CD4-positive, alpha-beta T cell treated with Interleukin-21 for 1 hour (primary cell): ENCODE measurements at regions not wholly inside any gene's neighbourhood (a gene's known extent, or its start where the extent isn't known, plus 50 kb on each side); places are given as distances from the start of the nearest gene placed in this dataset.
A peak's percentile ranks its signal among the peaks of the same experiment; 100 is the strongest.
"Not testable (repeated sequence)": the region's sequence is repeated elsewhere in the genome, so short reads cannot be mapped to it uniquely, and the experiment has no call there.

Source experiments
- DNase-seq: peaks from one replicate; pipeline ENCODE4 v3.0.0-alpha.2; 2020

DNA sequence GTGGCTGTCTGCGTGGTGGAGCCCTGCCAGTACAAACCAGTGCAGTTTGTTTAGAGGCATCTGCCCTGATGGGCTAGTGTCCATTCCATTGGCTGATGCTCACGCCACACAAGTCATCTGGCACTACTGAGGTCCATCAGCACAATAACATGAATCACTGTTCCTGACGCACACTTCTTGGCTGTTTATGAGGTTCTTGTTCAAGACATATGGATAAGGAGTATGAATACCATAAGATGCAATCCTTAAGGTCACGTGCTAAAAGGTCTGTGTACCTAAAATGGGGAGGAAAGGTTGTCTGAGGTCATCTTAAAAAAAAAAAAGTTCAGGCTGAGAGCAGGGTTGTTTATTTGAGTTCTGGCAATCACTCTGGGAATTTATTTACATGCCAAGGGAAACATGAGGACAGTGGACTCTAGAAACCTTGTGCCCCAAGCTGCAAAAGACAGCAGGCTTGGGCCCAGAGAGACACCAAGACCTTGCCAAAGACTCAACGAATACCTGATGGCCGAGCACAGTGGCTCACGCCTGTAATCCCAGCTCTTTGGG is 54.1 kb upstream of the SHLD1 start:
- no peak for DNase-seq

DNA sequence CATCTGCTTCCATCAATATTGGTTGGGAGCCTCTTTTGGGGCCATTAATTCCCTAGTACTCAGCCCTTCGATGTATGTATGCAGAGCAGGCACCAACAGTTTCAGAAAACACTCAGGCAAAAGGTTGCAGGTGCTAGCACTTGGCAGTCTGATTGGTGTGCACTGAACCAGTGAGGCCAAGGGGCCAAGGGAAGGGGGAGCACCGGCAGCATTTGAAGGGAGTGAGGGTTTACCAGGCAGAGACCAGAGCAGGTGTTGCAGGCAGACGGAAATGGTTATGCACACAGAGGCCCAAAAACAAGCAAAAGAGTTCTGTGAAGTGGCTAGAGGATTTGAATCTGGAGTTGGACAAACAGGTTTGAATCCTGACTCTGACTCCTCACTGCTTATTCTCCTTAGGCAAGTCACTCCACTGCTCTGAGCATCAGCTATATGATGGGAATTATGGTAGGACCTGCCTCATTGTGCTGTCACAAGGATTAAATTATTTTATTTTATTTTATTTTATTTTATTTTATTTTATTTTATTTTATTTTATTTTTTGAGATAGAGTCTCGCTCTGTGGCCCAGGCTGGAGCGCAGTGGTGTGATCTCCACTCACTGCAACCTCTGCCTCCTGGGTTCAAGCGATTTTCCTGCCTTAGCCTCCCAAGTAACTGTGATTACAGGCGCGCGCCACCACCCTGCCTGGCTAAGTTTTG is 58.1 kb upstream of the SHLD1 start:
- no peak for DNase-seq

DNA sequence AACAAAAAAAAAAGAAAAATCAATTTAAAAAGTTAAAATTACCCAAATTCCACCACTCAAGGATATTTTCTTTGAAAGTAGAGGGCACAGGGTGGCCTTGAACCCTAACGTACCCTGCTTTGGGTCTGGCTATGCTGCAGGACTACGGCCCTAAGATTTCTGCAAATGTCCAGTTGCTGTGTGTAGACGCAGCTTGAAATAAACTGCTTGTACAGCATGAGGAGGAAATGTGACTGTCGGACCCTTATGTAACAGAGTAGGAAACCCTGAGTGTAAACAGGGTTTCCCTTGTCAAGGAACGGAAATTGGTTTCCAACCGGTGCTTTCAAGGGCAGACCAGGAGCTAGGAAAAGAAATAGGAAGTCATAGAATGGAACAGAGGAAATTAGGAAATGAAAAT is 60.7 kb upstream of the SHLD1 start:
- no peak for DNase-seq

DNA sequence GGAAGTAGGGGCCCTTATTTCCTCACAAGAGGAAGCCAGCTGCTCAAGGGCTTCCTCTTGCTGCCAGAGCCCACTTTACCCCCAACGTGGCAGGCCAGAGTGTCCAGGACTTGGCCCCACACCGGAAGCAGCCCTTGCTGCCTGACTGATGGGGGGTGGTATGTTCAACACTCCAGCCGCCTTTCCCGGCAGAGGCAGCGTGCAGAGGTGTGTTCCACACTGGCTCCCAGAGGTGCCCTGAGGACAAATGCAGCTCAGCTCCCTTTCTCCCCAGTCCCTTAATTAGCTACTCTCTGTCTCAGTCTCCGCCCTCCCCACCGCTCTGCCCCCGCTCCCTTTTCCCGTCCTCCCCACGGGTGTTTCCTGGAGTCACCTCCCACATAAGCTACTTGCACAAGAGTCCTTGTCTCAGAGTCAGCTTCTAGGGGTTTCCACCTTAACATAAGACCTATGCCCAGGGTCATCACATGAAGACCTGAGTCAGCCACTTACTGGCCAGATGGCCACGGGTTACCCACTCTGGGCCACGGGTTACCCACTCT is 61.7 kb upstream of the SHLD1 start:
- DNase-seq, result no peak

DNA sequence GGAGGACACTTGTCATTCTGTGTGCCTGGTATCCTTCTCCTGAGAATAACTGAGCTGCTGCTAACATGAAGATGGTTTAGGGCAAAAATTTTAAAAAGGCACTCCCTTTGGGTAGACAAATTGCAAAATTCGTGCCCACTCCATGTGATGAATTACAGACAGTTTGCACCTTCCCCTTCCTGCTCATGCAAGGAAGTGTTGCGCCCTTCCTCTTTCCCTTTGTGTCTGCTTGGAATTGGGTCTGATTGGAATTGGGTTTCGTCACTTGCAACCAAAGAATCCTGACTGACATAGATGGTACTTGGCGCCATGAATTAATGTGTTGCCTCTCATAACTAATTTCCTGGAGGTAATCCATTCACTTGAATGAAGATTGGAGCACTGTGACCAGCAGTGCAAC is 62.3 kb upstream of the SHLD1 start:
- no peak for DNase-seq

DNA sequence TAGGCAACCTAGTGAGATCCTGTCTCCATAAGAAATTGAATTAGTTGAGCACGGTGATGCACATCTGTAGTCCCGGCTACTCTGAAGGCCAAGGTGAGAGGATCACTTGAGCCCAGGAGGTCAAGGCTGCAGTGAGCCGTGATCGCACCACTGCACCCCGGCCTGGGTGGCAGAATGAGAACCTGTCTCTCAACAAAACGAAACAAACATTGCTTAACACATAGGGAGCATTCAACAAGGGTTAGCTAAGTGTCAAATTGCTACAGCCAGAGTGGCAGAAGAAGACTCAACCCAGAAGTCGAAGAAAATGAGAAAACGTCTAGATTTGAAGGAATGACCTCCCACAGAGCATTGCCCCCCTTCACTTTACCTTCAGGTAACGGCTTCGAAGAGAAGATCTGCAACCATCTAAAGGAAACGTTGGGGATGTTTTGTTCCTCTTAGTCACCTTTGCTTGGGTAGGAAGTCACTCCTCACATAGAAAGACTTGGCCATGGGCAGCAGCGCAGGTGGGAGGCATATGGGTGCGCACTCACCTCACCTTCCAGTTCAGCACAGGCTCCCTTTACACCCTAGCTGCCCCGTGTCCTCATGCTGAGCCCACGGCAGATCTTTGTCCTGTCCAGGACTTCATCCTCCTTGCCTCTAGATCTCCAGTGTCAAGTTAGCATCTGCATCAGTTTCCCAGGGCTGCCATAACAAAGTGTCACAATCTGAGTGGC is 63.7 kb upstream of the SHLD1 start:
- DNase-seq, result no peak

DNA sequence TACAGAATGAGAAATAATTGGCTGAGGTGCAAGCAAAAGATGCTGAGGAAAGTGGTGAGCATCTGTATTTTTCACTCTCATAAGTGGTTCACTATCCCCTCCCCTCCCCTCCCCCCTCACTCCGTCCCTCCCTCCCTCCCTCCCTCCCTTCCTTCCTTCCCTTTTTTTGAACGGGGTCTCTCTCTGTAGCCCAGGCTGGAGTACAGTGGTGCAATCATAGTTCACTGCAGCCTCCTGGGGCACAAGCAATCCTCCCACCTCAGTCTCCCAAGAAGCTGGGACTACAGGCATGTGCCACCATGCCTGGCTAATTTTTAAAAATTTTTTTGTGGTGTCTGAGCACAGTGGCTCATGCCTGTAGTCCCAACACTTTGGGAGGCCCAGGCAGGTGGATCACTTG is 67.6 kb upstream of the SHLD1 start:
- not testable (repeated sequence) for DNase-seq

DNA sequence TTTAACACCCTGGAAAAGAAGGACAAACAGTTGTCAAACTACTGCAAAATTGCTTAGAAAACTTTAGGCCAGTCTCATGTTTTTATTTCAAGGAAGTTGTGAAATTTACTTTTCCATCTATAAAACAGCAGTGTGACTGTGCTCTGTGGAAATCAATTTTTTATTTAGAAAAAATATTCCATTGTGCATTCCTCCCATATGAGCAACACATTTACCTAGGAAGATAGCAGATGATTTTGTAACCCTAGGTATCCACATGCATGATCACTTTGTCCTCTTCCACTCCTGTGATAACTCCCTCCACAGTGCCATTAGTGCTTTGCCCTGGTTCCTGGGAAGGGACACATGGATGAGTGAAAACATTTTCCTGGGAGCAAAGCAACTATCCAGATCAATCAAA is 69.4 kb upstream of the GPCPD1 start:
- no peak for DNase-seq

DNA sequence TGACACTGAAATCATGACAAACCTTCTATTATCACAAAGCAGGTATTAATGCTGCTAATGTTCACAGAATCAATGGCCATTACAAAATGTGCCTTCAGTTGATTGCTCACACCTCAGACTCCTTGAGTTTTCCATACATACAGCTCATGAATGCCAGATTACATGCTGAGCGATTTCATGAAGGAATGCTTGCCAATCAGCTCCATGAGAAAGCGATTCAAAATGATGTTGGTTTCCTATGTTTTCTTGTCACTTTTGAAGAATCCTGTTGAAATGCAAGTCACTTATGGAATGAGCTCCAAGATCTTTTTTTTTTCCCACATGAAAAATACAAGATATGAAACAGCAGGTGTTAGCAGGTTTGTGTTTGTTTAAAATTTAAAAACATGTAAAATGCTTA is 68.0 kb upstream of the GPCPD1 start:
- DNase-seq, result no peak

DNA sequence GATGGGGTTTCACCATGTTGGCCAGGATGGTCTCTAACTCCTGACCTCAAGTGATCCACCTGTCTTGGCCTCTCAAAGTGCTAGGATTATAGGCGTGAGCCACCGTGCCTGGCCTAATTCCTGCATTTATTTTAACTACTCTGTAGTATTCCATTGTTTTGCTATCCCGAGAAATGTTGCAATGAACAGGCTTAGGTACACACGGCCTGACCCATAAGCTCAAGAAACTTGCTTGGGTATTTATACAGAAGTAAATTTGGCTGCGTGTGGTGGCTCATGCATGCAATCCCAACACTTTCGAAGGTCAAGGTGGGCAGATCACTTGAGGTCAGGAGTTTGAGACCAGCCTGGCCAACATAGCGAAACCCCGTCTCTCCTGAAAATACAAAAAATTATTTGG is 67.1 kb upstream of the GPCPD1 start:
- not testable (repeated sequence) for DNase-seq

DNA sequence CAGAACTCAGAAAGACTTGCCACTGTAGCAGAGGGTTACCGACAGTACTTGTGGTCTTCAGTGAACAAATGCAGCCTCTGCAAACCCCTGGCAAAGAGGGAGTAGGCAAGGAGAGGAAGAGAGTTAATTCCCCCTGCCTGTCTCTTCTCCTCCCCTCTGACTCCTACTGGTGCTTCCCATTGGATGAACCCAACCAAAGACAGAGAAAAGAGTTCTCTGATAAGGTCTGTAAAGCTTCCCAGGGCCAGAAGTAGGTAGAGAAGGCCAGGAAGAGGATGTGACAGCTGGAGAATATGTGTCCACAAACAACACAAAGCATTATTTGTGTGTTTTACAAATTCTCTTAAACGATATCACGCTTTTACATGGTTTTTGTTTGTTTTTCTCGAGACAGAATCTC is 66.6 kb upstream of the GPCPD1 start:
- DNase-seq, result no peak

DNA sequence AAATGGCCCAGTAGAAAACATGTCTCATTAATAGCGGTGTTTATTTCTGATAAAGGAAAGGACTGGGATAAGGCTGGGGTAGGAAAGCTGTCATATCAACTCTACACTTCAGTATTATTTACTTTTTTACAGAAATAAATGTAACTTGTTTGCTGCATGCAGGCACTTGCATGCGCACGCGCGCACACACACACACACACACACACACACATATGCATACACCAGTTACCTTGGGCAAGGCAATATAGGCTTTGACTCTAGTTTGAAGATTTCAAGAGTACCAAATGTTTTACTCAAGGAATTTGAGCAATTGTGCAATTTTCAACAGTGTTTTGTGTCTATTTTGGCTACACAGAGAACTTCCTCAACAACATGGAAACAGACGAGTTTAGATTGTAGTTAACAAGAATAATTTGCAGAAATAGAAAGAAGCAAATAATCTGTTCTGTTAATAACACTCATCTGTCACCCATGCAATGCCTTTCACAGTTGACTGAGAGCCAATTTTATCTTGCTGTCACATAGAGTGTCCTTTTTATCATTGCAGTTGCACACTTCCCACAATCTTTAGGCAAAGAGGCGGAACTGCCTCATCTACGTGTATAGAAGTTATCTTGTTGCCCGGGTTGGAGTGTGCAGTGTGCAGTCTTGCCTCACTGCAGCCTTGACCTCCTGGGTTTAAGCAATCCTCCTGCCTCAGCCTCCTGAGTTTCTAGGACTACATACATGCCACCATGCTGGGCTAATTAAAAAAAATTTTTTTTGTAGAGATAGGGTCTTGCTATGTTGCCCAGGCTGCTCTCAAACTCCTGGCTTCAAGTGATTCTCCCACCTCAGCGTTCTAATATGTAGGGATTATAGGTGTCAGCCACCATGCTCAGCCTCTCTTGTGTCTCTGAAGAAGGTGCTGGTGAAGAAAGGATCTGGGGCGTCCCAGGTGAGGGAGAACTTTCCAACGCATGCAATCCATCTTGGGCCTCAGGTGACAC is 64.6 kb upstream of the GPCPD1 start:
- no peak for DNase-seq

DNA sequence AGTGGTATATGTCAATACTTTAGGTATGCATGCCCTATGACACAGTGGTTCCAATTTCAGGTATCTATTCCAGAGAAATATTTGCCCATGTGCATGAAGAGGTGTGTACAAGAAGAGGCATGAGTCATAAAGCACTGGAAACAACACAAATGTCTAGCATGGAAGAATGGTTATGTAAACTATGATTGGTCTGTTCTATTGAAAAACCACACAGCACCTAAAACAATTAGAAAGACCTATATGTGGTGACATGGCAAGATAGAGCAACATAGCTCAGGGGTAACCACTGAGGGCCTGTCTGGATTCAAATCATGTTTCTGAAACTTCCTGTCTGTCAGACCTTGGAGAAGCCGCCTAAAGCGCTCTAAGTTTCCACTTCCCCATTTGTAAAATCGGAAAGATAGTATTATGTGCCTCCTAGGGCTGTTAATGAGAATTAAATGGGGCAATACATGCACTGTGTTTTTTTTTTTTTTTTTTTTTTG is 63.4 kb upstream of the GPCPD1 start:
- DNase-seq, result peak; percentile 20

DNA sequence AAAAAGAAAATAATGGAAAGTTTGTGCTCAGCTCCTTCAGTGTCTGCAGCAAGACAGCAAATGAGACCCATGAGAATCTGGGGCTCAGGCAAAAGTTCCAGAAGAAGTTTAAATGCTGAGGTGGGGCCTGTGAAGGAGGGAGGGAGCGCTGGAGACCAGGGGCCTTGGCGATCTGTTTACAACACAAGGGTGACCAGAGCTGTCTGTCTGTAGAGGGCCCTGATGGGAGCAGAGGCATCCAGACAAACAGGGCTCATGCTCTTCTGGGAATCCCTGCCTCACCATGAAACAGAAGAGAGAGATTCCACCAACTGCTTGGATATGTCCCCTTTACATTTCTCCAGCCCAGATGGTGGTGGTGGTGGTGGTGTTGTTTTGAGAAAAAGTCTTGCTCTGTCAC is 60.1 kb upstream of the GPCPD1 start:
- DNase-seq, result no peak

DNA sequence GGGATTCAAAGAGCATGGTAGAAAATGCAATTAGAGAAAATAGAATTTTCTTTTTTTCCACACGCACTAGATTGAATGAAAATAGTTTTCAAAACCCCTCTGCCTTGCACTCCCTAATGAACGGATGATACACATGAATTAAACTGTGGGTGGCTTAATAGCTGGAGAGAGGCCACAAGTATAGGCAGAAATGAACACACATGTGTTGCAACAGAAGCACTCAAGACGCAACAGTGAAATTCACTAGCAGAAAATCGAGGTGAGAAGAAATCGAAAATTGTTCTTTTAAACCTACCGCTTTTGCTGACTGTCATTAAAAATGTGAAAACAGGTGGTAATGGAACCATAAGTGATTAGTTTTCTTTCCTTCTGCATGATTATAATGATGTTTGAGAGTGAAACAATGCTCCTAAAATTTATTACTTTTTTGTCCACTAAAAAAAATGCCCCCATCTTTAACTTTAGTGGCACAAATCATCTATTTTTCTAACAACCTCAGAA is 59.3 kb upstream of the GPCPD1 start:
- DNase-seq, result no peak

DNA sequence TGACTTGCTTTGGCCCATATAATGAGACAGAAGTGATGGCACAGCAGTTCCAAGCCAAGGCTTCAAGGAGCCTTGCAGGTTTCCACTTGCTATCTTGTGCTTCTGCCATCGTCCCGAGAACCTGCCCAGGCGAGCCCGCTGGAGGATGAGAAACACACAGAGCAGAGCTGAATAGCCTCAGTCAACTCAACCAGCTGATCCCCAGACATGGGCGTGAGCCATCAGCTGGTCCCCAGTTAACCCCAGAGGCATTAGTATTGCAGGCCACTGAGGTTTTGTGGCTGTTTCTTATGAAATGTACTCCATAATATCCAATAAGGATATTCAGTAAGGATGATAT is 57.7 kb upstream of the GPCPD1 start:
- DNase-seq, result no peak

DNA sequence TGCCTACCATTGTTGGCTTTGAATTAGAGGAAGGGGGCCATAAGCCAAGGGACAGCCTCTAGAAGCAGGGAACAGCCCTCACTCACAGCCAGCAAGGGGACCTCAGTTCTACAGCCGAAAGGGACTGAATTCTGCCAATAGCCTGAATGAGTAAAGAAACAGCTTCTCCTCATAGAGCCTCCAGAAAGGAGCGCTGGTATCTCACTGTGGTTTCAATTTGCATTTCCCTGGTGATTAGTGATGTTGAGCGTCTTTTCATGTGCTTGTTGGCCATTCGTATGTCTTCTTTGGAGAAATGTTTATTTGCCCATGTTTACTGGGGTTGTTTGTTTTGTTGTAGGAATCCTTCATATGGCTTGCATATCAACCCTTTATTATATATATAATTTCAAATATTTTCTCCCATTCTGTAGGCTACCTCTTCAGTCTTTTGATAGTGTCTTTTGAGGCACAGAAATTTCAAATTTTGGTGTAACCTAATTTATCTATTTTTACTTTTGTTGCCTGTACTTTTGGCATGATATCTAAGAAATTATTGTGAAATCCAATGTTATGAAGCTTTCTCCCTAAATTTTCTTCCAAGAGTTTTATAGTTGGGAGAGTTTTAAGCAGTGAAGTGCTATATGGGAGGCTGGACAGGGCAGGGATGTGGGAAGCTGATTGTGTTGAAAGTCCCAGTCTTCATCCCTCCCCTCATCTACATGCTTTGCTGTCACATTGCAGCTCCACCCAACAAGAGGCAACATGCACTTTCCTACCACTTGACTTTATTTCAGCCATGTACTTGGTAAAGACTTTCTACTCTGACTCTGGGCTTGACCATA is 57.1 kb upstream of the GPCPD1 start:
- DNase-seq, result no peak

DNA sequence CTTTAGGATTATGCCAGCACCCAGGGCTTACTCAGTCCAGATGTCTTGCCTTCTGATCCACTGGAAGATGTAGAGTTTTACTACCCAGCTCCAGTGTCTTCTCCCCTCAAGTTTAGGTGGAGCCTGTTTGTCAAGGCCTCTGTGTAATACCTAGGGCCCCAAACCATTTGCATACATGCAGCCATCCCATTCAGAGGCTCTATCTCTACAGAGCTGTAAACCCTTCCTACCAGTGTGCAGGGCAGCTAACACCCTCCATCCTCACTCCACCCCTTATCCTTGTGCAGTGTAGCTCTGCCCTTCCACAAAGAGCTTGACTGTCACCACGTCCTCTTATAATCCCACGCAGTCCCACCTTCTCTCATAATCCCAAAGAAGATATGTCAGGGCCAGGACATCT is 54.6 kb upstream of the GPCPD1 start:
- DNase-seq, result no peak

DNA sequence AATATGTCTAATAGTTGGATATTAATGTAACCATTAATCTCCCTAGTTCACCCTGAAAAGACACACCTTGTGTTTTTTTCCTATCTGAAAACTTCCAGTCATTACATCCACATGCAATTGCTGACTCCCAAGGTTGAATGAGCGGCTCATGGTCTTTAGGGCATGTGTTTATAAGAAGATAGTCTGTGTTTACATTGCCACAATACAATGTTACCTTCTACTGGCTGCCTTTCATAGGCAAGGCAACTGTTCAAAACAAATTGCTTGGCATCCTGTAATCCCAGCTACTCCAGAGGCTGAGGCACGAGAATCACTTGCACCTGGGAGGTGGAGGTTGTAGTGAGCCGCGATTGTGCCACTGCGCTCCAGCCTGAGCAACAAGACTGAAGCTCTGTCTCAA is 52.6 kb upstream of the GPCPD1 start:
- DNase-seq, result no peak

DNA sequence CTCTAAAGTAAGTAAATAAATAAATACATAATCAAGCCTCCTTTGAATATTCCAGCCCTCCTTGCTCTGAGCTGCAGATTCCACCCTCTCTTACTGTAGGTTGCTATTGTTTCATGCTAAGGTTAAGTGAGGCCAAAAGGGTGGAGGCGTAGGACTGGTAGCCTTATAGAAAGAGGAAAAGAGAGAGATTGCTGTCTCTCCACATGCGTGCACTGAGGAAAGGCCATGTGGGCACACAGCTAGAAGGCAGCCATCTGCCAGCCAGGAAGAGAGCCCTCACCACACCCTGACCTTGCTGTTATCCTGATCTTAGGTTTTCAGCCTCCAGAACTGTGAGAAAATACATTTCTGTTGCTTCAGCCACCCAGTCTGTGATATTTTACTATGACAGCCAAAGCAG is 52.0 kb upstream of the GPCPD1 start:
- no peak for DNase-seq

DNA sequence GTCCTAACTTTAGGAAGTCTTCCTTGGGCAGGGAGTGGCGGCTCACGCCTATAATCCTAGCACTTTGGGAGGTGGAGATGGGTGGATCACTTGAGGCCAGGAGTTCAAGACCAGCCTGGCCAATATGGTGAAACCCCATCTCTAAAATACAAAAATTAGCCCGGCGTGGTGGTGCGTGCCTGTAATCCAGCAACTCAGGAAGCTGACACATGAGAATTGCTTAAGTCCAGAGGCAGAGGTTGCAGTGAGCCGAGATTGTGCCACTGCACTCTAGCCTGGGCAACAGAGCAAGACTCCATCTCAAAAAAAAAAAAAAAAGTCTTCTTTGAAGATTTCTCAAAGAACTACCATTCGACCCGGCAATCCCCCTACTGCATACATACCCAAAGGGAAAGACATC is 50.0 kb upstream of the GPCPD1 start:
- not testable (repeated sequence) for DNase-seq
